Uterus (tissue), 2 donors: ENCODE measurements at regions not wholly inside any gene's neighbourhood (a gene's known extent, or its start where the extent isn't known, plus 50 kb on each side); places are given as distances from the start of the nearest gene placed in this dataset.

Experiments
- POLR2A ChIP-seq, 2 donors: fragments of 450-650 bp; IDR thresholded peaks; one replicate each; pipeline ENCODE4 v1.6.1; 2016; ENCODE audit warnings: antibody characterized with exemption in 2 of 2, mild to moderate bottlenecking in 1 of 2, moderate library complexity in 1 of 2
- TF ChIP-seq, protein P1 (sequence below), 4 experiments: fragments of 200-600 bp in 2 of 4; fragments of 450-650 bp in 2 of 4; sonication (generic) in 2 of 4; IDR thresholded peaks; one replicate each; pipeline ENCODE4 v1.5.1; 2016 to 2019; ENCODE audit warnings: antibody characterized with exemption in 4 of 4, mild to moderate bottlenecking in 2 of 4, moderate library complexity in 1 of 4

- TF ChIP-seq POLR2A (IDR thresholded peaks at IDR 0.05): no peak
- TF ChIP-seq, protein P1, sequence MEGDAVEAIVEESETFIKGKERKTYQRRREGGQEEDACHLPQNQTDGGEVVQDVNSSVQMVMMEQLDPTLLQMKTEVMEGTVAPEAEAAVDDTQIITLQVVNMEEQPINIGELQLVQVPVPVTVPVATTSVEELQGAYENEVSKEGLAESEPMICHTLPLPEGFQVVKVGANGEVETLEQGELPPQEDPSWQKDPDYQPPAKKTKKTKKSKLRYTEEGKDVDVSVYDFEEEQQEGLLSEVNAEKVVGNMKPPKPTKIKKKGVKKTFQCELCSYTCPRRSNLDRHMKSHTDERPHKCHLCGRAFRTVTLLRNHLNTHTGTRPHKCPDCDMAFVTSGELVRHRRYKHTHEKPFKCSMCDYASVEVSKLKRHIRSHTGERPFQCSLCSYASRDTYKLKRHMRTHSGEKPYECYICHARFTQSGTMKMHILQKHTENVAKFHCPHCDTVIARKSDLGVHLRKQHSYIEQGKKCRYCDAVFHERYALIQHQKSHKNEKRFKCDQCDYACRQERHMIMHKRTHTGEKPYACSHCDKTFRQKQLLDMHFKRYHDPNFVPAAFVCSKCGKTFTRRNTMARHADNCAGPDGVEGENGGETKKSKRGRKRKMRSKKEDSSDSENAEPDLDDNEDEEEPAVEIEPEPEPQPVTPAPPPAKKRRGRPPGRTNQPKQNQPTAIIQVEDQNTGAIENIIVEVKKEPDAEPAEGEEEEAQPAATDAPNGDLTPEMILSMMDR (IDR thresholded peaks at IDR 0.05): no peak
Measured at GRCh38 chr1:232271991-232272589, 357.8 kb downstream of the SIPA1L2 start.
